ENCODE measurements at regions not wholly inside any gene's neighbourhood (a gene's known extent, or its start where the extent isn't known, plus 50 kb on each side); places are given as distances from the start of the nearest gene placed in this dataset.

GRCh38 chrX:20410540-20410939 is 143.8 kb upstream of the RPS6KA3 start:
- Histone ChIP-seq H4K20me1 (ENCODE audit: insufficient read depth) (no peaks in the 10 kb centered on the region), H3K36me3 (replicated peaks in 1 of 2; ENCODE audit: control insufficient read depth in 1 of 2, insufficient read depth in 2 of 2, low read length in 1 of 2) (no peaks in the 10 kb centered on the region), H3K9me2 (no peaks in the 10 kb centered on the region), H3K27me3 (ENCODE audit: insufficient read depth) (peaks cover 9% of the 10 kb centered on the region; the same call in 1 of the 2 replicates), H3K79me2 (ENCODE audit: insufficient read depth) (no peaks in the 10 kb centered on the region), H3K9ac (no peak overlapping the region), H3F3A (replicated peaks; ENCODE audit: insufficient read depth) (no peaks in the 10 kb centered on the region), H3K4me3 (ENCODE audit: low read depth in 2 of 2, low read length in 1 of 2) (no peak overlapping the region), H3K27ac (ENCODE audit: low read depth in 2 of 2, low read length in 1 of 2) (no peak overlapping the region), H3K4me1 (ENCODE audit: control insufficient read depth in 1 of 2, insufficient read depth in 2 of 2, low read depth in 1 of 2, low read length in 1 of 2) (no peaks in the 10 kb centered on the region), H3K9me3 (no peaks in the 10 kb centered on the region), H2AFZ (ENCODE audit: low read depth) (no peak overlapping the region), H3K4me2 (no peak overlapping the region)
- CTCF ChIA-PET = no interaction called here
- 54% methylated on average over 2 of the region's 2 CpGs for WGBS (ENCODE audit: low lambda C conversion rate)
- POLR2A ChIA-PET = interaction anchor here (0.6 kb wide), 1 partner anchor 29 kb away, joined by 3 read pairs; no protein-coding TSS in a partner anchor
- TF ChIP-seq MXI1 (IDR thresholded peaks at IDR 0.05; ENCODE audit: low read depth, low read length) = no peak
- no peak for TF ChIP-seq PBX3 (IDR thresholded peaks at IDR 0.05)
- TF ChIP-seq RXRA (IDR thresholded peaks at IDR 0.05; ENCODE audit: borderline replicate concordance, low read depth) = no peak
- no peak for TF ChIP-seq YY1 (IDR thresholded peaks at IDR 0.05; ENCODE audit: low read depth)
- TF ChIP-seq NRF1 (IDR thresholded peaks at IDR 0.05; ENCODE audit: low read depth, low read length) = no peak
- TF ChIP-seq NFIC (IDR thresholded peaks at IDR 0.05; ENCODE audit: borderline replicate concordance) = no peak
- TF ChIP-seq RAD21 (IDR thresholded peaks at IDR 0.05; ENCODE audit: low read length) = no peak
- no peak for TF ChIP-seq FOXM1 (IDR thresholded peaks at IDR 0.05; ENCODE audit: low read depth)
- no peak for TF ChIP-seq ZBTB33 (IDR thresholded peaks at IDR 0.05; ENCODE audit: borderline replicate concordance, low read depth)
- no peak for TF ChIP-seq FOXJ3 (CRISPR knock-in tag; IDR thresholded peaks at IDR 0.05)
- TF ChIP-seq JUND (IDR thresholded peaks at IDR 0.05) = no peak
- TF ChIP-seq SMC3 (IDR thresholded peaks at IDR 0.05; ENCODE audit: low read depth, low read length) = no peak
- no peak for TF ChIP-seq POLR2AphosphoS5 (IDR thresholded peaks at IDR 0.05; ENCODE audit: low read depth, low read length)
- no peak for TF ChIP-seq TEAD4 (IDR thresholded peaks at IDR 0.05; ENCODE audit: borderline replicate concordance, insufficient read depth)
- no peak for TF ChIP-seq ELF1 (IDR thresholded peaks at IDR 0.05)
- no peak for TF ChIP-seq TAF1 (IDR thresholded peaks at IDR 0.05; ENCODE audit: borderline replicate concordance, low read depth, low read length)
- TF ChIP-seq EP300 (IDR thresholded peaks at IDR 0.05; ENCODE audit: borderline replicate concordance in 1 of 2, low read depth in 1 of 2, low read length in 1 of 2) = no peak
- DNase-seq = no peak

- Histone ChIP-seq H3K79me2 (ENCODE audit: insufficient read depth) (no peaks in the 10 kb centered on the region), H3K4me3 (ENCODE audit: low read depth in 2 of 2, low read length in 1 of 2) (no peak overlapping the region), H3K27ac (ENCODE audit: low read depth in 2 of 2, low read length in 1 of 2) (no peak overlapping the region), H3K9me2 (no peaks in the 10 kb centered on the region), H3K9ac (no peak overlapping the region), H4K20me1 (ENCODE audit: insufficient read depth) (no peaks in the 10 kb centered on the region), H3K36me3 (replicated peaks in 1 of 2; ENCODE audit: control insufficient read depth in 1 of 2, insufficient read depth in 2 of 2, low read length in 1 of 2) (no peaks in the 10 kb centered on the region), H3K9me3 (no peaks in the 10 kb centered on the region), H2AFZ (ENCODE audit: low read depth) (no peak overlapping the region), H3K4me2 (no peak overlapping the region), H3K27me3 (ENCODE audit: insufficient read depth) (peaks cover 9% of the 10 kb centered on the region; the same call in 1 of the 2 replicates), H3K4me1 (ENCODE audit: control insufficient read depth in 1 of 2, insufficient read depth in 2 of 2, low read depth in 1 of 2, low read length in 1 of 2) (no peaks in the 10 kb centered on the region), H3F3A (replicated peaks; ENCODE audit: insufficient read depth) (no peaks in the 10 kb centered on the region)
- POLR2A ChIA-PET = no interaction called here
- CTCF ChIA-PET = interaction anchor here (0.5 kb wide), 1 partner anchor 292 kb away, joined by 3 read pairs; no protein-coding TSS in a partner anchor
- DNase-seq = no peak
- WGBS (ENCODE audit: low lambda C conversion rate) = 49% methylated on average over 6 of the region's 6 CpGs
- TF ChIP-seq RAD21 (IDR thresholded peaks at IDR 0.05; ENCODE audit: low read length) (no peak), NRF1 (IDR thresholded peaks at IDR 0.05; ENCODE audit: low read depth, low read length) (no peak), USF1 (IDR thresholded peaks at IDR 0.05; ENCODE audit: borderline replicate concordance, low read depth) (no peak), EZH2phosphoT487 (IDR thresholded peaks at IDR 0.05; ENCODE audit: borderline replicate concordance, low read depth) (no peak), USF2 (IDR thresholded peaks at IDR 0.05; ENCODE audit: borderline replicate concordance, low read depth, low read length) (no peak), GATA2 (CRISPR knock-in tag; IDR thresholded peaks at IDR 0.05) (no peak)
Observed at GRCh38 chrX:20409991-20410390, 143.3 kb upstream of the RPS6KA3 start.
